ENCODE measurements at regions not wholly inside any gene's neighbourhood (a gene's known extent, or its start where the extent isn't known, plus 50 kb on each side); places are given as distances from the start of the nearest gene placed in this dataset.

- TF ChIP-seq CTCF (conservative IDR thresholded peaks at IDR 0.05; ENCODE audit: low read length): no peak
- no peak for TF ChIP-seq EZH2phosphoT487 (IDR thresholded peaks at IDR 0.05; ENCODE audit: borderline replicate concordance)
Measured at GRCh38 chr2:11100130-11100529, 55.1 kb upstream of the SLC66A3 start.
